ENCODE measurements at regions not wholly inside any gene's neighbourhood (a gene's known extent, or its start where the extent isn't known, plus 50 kb on each side); places are given as distances from the start of the nearest gene placed in this dataset.

GRCh38 chr5:173456181-173456580 lies 128.0 kb upstream of the STC2 start:
- TF ChIP-seq, protein P1, sequence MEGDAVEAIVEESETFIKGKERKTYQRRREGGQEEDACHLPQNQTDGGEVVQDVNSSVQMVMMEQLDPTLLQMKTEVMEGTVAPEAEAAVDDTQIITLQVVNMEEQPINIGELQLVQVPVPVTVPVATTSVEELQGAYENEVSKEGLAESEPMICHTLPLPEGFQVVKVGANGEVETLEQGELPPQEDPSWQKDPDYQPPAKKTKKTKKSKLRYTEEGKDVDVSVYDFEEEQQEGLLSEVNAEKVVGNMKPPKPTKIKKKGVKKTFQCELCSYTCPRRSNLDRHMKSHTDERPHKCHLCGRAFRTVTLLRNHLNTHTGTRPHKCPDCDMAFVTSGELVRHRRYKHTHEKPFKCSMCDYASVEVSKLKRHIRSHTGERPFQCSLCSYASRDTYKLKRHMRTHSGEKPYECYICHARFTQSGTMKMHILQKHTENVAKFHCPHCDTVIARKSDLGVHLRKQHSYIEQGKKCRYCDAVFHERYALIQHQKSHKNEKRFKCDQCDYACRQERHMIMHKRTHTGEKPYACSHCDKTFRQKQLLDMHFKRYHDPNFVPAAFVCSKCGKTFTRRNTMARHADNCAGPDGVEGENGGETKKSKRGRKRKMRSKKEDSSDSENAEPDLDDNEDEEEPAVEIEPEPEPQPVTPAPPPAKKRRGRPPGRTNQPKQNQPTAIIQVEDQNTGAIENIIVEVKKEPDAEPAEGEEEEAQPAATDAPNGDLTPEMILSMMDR (IDR thresholded peaks at IDR 0.05): no peak
- TF ChIP-seq POLR2A (IDR thresholded peaks at IDR 0.05): no peak
